Tibial nerve (tissue), 4 donors: ENCODE measurements at regions not wholly inside any gene's neighbourhood (a gene's known extent, or its start where the extent isn't known, plus 50 kb on each side); places are given as distances from the start of the nearest gene placed in this dataset.

Experiments used
- DNase-seq, 2 donors: peaks; one replicate each; pipeline ENCODE4 v3.0.0-alpha.2; 2019; ENCODE audit warnings: low spot score in 2 of 2
- H3K27ac ChIP-seq, 4 donors: fragments of 200-600 bp; sonication (generic) in 3 of 4; one replicate each; pipeline ENCODE4 v1.5.1; 2017 to 2019; ENCODE audit warnings: mild to moderate bottlenecking in 1 of 4
- H3K27me3 ChIP-seq, 2 donors: fragments of 200-600 bp; sonication (generic) in 1 of 2; one replicate each; pipeline versions ENCODE4 v1.5.1 to v1.6.0; 2017 to 2019
- H3K36me3 ChIP-seq, 3 donors: fragments of 200-600 bp; sonication (generic); one replicate each; pipeline ENCODE4 v1.5.1; 2018 to 2019
- H3K4me1 ChIP-seq, 4 donors: fragments of 200-600 bp; sonication (generic) in 3 of 4; one replicate each; pipeline ENCODE4 v1.5.1; 2017 to 2019
- H3K4me3 ChIP-seq, 4 donors: fragments of 200-600 bp; sonication (generic) in 3 of 4; one replicate each; pipeline ENCODE4 v1.5.1; 2017 to 2019; ENCODE audit warnings: mild to moderate bottlenecking in 1 of 4, moderate library complexity in 1 of 4
- H3K9me3 ChIP-seq, 4 donors: fragments of 200-600 bp; sonication (generic) in 3 of 4; one replicate each; pipeline ENCODE4 v1.5.1; 2017 to 2019
- CTCF ChIP-seq, 5 experiments: fragments of 200-600 bp in 3 of 5; fragments of 450-650 bp in 2 of 5; sonication (generic) in 3 of 5; IDR thresholded peaks; one replicate each; pipeline ENCODE4 v1.5.1; 2016 to 2019; ENCODE audit warnings: antibody characterized with exemption in 5 of 5, mild to moderate bottlenecking in 3 of 5, moderate library complexity in 2 of 5
- EP300 ChIP-seq, 2 donors: sonication (generic); formaldehyde crosslinking; IDR thresholded peaks; one replicate each; pipeline ENCODE4 v1.6.1; 2017; ENCODE audit warnings: antibody characterized with exemption in 2 of 2, mild to moderate bottlenecking in 1 of 2
- POLR2A ChIP-seq, 2 donors: fragments of 450-650 bp; IDR thresholded peaks; one replicate each; pipeline ENCODE4 v1.6.1; 2017; ENCODE audit warnings: antibody characterized with exemption in 2 of 2, mild to moderate bottlenecking in 2 of 2, moderate library complexity in 2 of 2
- WGBS, 2 donors: methylation state at CpG; one replicate each; pipeline ENCODE4 v1.1.5; 2018; 5-methylcytosine and 5-hydroxymethylcytosine counted together

GRCh38 chr1:218751208-218751948, 406.2 kb downstream of the TGFB2 start:
- no peak for DNase-seq
- Histone ChIP-seq H3K27me3 (no peaks in the 10 kb centered on the region), H3K4me1 (no peaks in the 10 kb centered on the region), H3K4me3 (no peak overlapping the region), H3K27ac (no peak overlapping the region), H3K36me3 (no peaks in the 10 kb centered on the region), H3K9me3 (peaks cover 0 to 21% (median 0%) of the 10 kb centered on the region in 4 donors)
- TF ChIP-seq CTCF (IDR thresholded peaks at IDR 0.05) (no peak), POLR2A (IDR thresholded peaks at IDR 0.05) (no peak)
- 75 to 77% methylated on average over 12 of the region's 12 CpGs for WGBS, 2 donors

GRCh38 chr1:218752126-218752525, 407.0 kb downstream of the TGFB2 start:
- Histone ChIP-seq H3K9me3 (peaks cover 0 to 21% (median 0%) of the 10 kb centered on the region in 4 donors), H3K36me3 (no peaks in the 10 kb centered on the region), H3K4me1 (no peaks in the 10 kb centered on the region), H3K27me3 (no peaks in the 10 kb centered on the region), H3K4me3 (no peak overlapping the region), H3K27ac (no peak overlapping the region)
- 80 to 89% methylated on average over 3 of the region's 3 CpGs for WGBS, 2 donors
- no peak for DNase-seq
- TF ChIP-seq CTCF (IDR thresholded peaks at IDR 0.05) (no peak), POLR2A (IDR thresholded peaks at IDR 0.05) (no peak), EP300 (IDR thresholded peaks at IDR 0.05) (no peak)

- no peak for DNase-seq
- no peak overlapping the region for H3K4me3 ChIP-seq
- 84 to 90% methylated on average over 9 of the region's 9 CpGs for WGBS, 2 donors
- H3K9me3 ChIP-seq, result peaks cover 0 to 6% (median 0%) of the 10 kb centered on the region in 4 donors
- no peak overlapping the region for H3K27ac ChIP-seq
- no peaks in the 10 kb centered on the region for H3K36me3 ChIP-seq
- H3K4me1 ChIP-seq, result no peaks in the 10 kb centered on the region
- no peak for TF ChIP-seq POLR2A (IDR thresholded peaks at IDR 0.05)
- no peak for TF ChIP-seq CTCF (IDR thresholded peaks at IDR 0.05)
- TF ChIP-seq EP300 (IDR thresholded peaks at IDR 0.05), result no peak
- no peaks in the 10 kb centered on the region for H3K27me3 ChIP-seq
These were observed 409.3 kb downstream of the TGFB2 start for GRCh38 chr1:218754477-218754876.

- WGBS, 2 donors, result 79 to 87% methylated on average over 3 of the region's 3 CpGs
- H3K4me1 ChIP-seq, result no peaks in the 10 kb centered on the region
- no peaks in the 10 kb centered on the region for H3K36me3 ChIP-seq
- no peaks in the 10 kb centered on the region for H3K27me3 ChIP-seq
- no peak overlapping the region for H3K27ac ChIP-seq
- DNase-seq, result no peak
- H3K4me3 ChIP-seq, result no peak overlapping the region
- TF ChIP-seq CTCF (IDR thresholded peaks at IDR 0.05), result no peak
- TF ChIP-seq EP300 (IDR thresholded peaks at IDR 0.05), result no peak
- no peak for TF ChIP-seq POLR2A (IDR thresholded peaks at IDR 0.05)
- H3K9me3 ChIP-seq, result peaks cover 0 to 5% (median 0%) of the 10 kb centered on the region in 4 donors
These were observed 410.0 kb downstream of the TGFB2 start for GRCh38 chr1:218755128-218755527.

GRCh38 chr1:218759795-218760194, 413.9 kb upstream of the LYPLAL1 start:
- no peak overlapping the region for H3K27ac ChIP-seq

More at GRCh38 chr1:218759795-218760194, 413.9 kb upstream of the LYPLAL1 start:
- 94 to 96% methylated on average over 3 of the region's 3 CpGs for WGBS, 2 donors
- no peak overlapping the region for H3K4me3 ChIP-seq
- DNase-seq, result no peak
- no peaks in the 10 kb centered on the region for H3K4me1 ChIP-seq
- TF ChIP-seq POLR2A (IDR thresholded peaks at IDR 0.05) (no peak), EP300 (IDR thresholded peaks at IDR 0.05) (no peak), CTCF (IDR thresholded peaks at IDR 0.05) (no peak)
- no peaks in the 10 kb centered on the region for H3K27me3 ChIP-seq
- H3K9me3 ChIP-seq, result peaks cover 0 to 5% (median 0%) of the 10 kb centered on the region in 4 donors
- H3K36me3 ChIP-seq, result no peaks in the 10 kb centered on the region
